ENCODE measurements at regions not wholly inside any gene's neighbourhood (a gene's known extent, or its start where the extent isn't known, plus 50 kb on each side); places are given as distances from the start of the nearest gene placed in this dataset.

GRCh38 chr11:80718611-80719291 lies 1277.9 kb upstream of the TENM4 start:
- TF ChIP-seq CTCF (conservative IDR thresholded peaks at IDR 0.05; ENCODE audit: low read depth, low read length): no peak
- no peak for TF ChIP-seq USF2 (IDR thresholded peaks at IDR 0.05; ENCODE audit: low read depth, low read length)
- TF ChIP-seq BHLHE40 (IDR thresholded peaks at IDR 0.05; ENCODE audit: low read depth, low read length): no peak
- TF ChIP-seq POLR2A (IDR thresholded peaks at IDR 0.05; ENCODE audit: low read depth, low read length): no peak
